Muscle of leg (tissue), 3 donors: ENCODE measurements at regions not wholly inside any gene's neighbourhood (a gene's known extent, or its start where the extent isn't known, plus 50 kb on each side); places are given as distances from the start of the nearest gene placed in this dataset.

ENCODE experiments used
- DNase-seq: peaks from one replicate; pipeline ENCODE4 v3.0.0; 2013
- H3K27ac ChIP-seq: one replicate; pipeline ENCODE4 v1.5.1; 2013; ENCODE audit warnings: mild to moderate bottlenecking, low read length, control low read depth
- H3K27me3 ChIP-seq: one replicate; pipeline ENCODE4 v1.6.1; 2013; ENCODE audit warnings: low read length; ENCODE audit not compliant: control insufficient read depth, insufficient read depth
- H3K36me3 ChIP-seq: one replicate; pipeline ENCODE4 v1.6.1; 2013; ENCODE audit warnings: low read length; ENCODE audit not compliant: control insufficient read depth, insufficient read depth
- H3K4me1 ChIP-seq: one replicate; pipeline ENCODE4 v1.6.1; 2013; ENCODE audit warnings: low read length; ENCODE audit not compliant: control insufficient read depth, insufficient read depth
- H3K4me3 ChIP-seq: one replicate; pipeline ENCODE4 v1.5.1; 2013; ENCODE audit warnings: low read length, control low read depth
- H3K9me3 ChIP-seq: replicated peaks from 2 replicates; pipeline ENCODE4 v1.6.1; 2013; ENCODE audit warnings: low read depth, low read length; ENCODE audit not compliant: control insufficient read depth
- WGBS: methylation state at CpG from one replicate; pipeline ENCODE4 v1.1.5; 2013; ENCODE audit warnings: missing lambda C conversion rate; ENCODE audit not compliant: insufficient coverage; 5-methylcytosine and 5-hydroxymethylcytosine counted together

DNA sequence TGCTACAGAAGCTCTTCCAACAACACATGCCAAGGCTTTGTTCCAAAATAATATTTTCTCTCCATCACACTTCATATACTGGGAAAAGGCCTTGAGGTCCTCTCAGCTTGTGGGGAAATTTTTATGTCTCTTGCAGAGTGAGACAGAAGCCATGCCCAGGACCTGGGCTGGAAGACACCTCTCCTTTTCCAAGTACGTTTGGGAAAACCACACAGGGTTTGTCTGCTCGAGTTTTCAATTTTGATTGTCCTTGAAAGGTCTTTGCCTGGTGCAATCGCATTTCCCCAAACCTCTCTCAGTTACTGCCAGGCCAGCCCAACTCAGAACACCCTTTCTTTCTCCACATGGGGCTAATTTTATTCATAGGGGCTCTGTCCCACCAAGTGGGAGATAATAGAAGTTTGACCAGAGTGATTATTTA, 272.2 kb downstream of the OSR1 start:
- 0% methylated on average over 1 of the region's 3 CpGs for WGBS
- H3K27ac ChIP-seq = peak overlapping the region; percentile 1
- no peaks in the 10 kb centered on the region for H3K36me3 ChIP-seq
- no peak overlapping the region for H3K4me3 ChIP-seq
- peak; percentile 88 for DNase-seq
- no peaks in the 10 kb centered on the region for H3K9me3 ChIP-seq
- H3K27me3 ChIP-seq = no peaks in the 10 kb centered on the region
- peaks cover 3% of the 10 kb centered on the region for H3K4me1 ChIP-seq

DNA sequence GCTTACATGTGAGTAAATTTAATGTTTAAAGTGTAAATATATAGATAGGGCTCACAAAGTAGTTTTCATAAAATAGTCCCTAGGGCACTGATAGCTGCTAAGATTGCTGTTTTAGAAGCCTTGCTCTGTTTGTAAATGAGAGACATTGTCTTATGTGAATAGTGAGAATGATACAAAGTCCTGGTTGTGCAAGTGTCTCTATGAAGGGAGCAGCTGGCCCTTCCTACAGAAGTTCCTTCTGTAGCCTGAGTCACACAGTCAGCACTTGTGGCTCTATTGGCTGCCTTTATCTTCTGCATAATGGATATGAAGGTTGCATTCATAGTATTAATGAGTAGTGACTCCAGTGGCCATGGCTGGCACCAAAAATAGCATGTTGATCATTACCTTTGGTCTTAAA, 279.7 kb downstream of the OSR1 start:
- Histone ChIP-seq H3K27me3 (no peaks in the 10 kb centered on the region), H3K27ac (no peak overlapping the region), H3K36me3 (no peaks in the 10 kb centered on the region), H3K9me3 (no peaks in the 10 kb centered on the region), H3K4me1 (no peaks in the 10 kb centered on the region), H3K4me3 (no peak overlapping the region)
- no peak for DNase-seq

DNA sequence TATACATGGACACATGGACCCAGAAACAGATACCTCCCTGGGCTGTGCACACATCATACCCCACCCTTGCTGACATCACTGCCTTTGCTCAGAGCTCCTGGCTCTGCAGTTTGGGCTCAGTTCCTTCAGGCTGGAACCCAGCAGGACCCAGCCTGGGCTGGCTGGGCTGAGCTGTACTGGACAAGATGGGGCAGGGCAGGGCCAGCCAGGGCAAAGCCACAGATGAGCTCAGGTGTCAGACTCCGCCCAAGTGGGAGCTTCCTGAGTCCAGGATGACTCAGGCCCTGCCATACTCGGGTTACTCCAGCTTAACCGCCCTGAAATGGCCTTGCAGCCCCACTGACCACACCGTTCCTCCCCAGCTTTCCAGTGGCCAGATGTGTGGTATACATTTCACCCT, 284.9 kb downstream of the OSR1 start:
- H3K9me3 ChIP-seq = no peaks in the 10 kb centered on the region
- whole genome bisulfite sequencing = 81% methylated on average over 3 of the region's 4 CpGs
- H3K36me3 ChIP-seq = no peaks in the 10 kb centered on the region
- H3K27me3 ChIP-seq = no peaks in the 10 kb centered on the region
- H3K4me1 ChIP-seq = no peaks in the 10 kb centered on the region
- H3K4me3 ChIP-seq = no peak overlapping the region
- no peak overlapping the region for H3K27ac ChIP-seq
- DNase-seq = no peak

DNA sequence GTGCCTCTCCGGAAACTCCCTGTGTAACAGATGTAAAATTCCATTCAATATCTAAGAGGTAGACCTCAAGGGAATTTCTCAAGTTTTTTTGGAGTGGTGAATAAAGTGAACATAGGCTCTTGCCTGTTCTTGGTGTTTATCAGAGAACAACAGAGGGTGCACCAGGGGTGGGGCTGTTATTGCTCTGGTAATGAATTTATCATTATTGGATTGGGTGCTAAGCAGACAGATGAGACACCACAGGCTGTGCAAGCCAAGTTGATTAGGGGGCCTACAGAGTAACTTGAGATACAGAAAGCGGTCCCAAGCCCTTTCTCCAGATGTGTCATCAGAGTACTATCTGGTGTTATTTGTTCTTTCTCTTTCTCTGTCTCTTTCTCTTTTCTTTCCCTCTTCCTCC, 286.3 kb downstream of the OSR1 start:
- Histone ChIP-seq H3K4me3 (no peak overlapping the region), H3K36me3 (no peaks in the 10 kb centered on the region), H3K4me1 (peaks cover 3% of the 10 kb centered on the region), H3K27me3 (no peaks in the 10 kb centered on the region), H3K9me3 (no peaks in the 10 kb centered on the region), H3K27ac (no peak overlapping the region)
- WGBS = no CpG with 5 or more reads among the region's 2 CpGs
- no peak for DNase-seq

DNA sequence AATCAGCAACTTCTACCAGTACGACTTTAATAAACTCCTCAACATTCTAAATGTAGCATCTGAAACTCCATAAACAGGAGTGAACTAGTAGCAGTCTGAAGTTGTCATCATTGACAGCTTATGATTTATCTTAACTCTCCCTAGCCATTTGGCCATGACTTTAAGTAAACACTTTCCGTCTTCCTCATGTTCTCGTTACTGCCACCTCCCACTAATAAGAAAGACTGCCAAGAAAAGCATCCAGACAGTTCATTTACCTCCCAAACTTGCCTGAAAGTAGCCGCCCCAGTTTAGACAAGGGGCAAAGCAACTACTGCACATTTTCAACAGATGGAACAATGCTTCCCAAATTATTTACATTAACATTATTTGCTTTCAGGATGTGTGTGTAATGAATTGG, 287.5 kb downstream of the OSR1 start:
- H3K27ac ChIP-seq = no peak overlapping the region

DNA sequence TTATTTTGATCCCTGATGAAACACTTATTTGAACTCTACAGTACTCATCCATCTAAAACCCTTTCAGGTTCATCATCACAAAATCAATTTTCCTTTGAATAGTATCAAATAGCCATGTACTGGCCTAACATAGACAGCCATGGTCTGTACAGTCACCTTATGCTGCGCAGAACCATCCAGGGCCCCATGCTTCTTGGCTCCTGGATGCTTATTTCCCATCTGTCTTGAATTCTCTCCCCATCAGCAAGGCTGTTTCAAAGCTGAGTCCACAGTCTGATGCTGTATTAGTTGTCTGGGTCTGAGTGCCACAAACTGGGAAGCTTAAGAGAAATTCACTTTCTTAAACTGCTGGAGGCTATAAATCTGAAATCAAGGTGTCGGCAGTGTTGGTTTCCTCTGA, 290.2 kb downstream of the OSR1 start:
- H3K36me3 ChIP-seq = no peaks in the 10 kb centered on the region
- DNase-seq = no peak
- no CpG with 5 or more reads among the region's 2 CpGs for WGBS
- no peak overlapping the region for H3K27ac ChIP-seq
- H3K9me3 ChIP-seq = no peaks in the 10 kb centered on the region
- H3K4me3 ChIP-seq = no peak overlapping the region
- H3K27me3 ChIP-seq = no peaks in the 10 kb centered on the region
- H3K4me1 ChIP-seq = peaks cover 3% of the 10 kb centered on the region

More for the DNA sequence above, 287.5 kb downstream of the OSR1 start:
- Histone ChIP-seq H3K4me3 (no peak overlapping the region), H3K9me3 (no peaks in the 10 kb centered on the region), H3K36me3 (no peaks in the 10 kb centered on the region), H3K4me1 (peaks cover 3% of the 10 kb centered on the region), H3K27me3 (no peaks in the 10 kb centered on the region)
- no peak for DNase-seq
- 62% methylated on average over 2 of the region's 4 CpGs for WGBS

- no peak overlapping the region for H3K27ac ChIP-seq
- DNase-seq = no peak
- H3K9me3 ChIP-seq = no peaks in the 10 kb centered on the region
- no peaks in the 10 kb centered on the region for H3K4me1 ChIP-seq
- WGBS = no CpG with 5 or more reads among the region's 1 CpG
- no peaks in the 10 kb centered on the region for H3K27me3 ChIP-seq
- H3K36me3 ChIP-seq = no peaks in the 10 kb centered on the region
- no peak overlapping the region for H3K4me3 ChIP-seq
These were observed 296.1 kb downstream of the OSR1 start for GRCh38 chr2:19062370-19062769.

GRCh38 chr2:19059076-19059475, 299.3 kb downstream of the OSR1 start:
- Histone ChIP-seq H3K36me3 (no peaks in the 10 kb centered on the region), H3K27me3 (no peaks in the 10 kb centered on the region), H3K4me3 (no peak overlapping the region), H3K4me1 (no peaks in the 10 kb centered on the region), H3K27ac (no peak overlapping the region), H3K9me3 (no peaks in the 10 kb centered on the region)
- DNase-seq = no peak
- no CpG with 5 or more reads among the region's 1 CpG for WGBS

GRCh38 chr2:19051203-19051831, 307.1 kb downstream of the OSR1 start:
- Histone ChIP-seq H3K36me3 (no peaks in the 10 kb centered on the region), H3K4me3 (no peak overlapping the region), H3K27me3 (no peaks in the 10 kb centered on the region), H3K9me3 (no peaks in the 10 kb centered on the region), H3K27ac (no peak overlapping the region), H3K4me1 (no peaks in the 10 kb centered on the region)
- 94% methylated on average over 2 of the region's 5 CpGs for WGBS
- DNase-seq = no peak

- Histone ChIP-seq H3K36me3 (no peaks in the 10 kb centered on the region), H3K4me1 (no peaks in the 10 kb centered on the region), H3K27ac (no peak overlapping the region), H3K27me3 (no peaks in the 10 kb centered on the region), H3K9me3 (no peaks in the 10 kb centered on the region), H3K4me3 (no peak overlapping the region)
- DNase-seq = no peak
These were observed 308.1 kb downstream of the OSR1 start for GRCh38 chr2:19050354-19050753.

DNA sequence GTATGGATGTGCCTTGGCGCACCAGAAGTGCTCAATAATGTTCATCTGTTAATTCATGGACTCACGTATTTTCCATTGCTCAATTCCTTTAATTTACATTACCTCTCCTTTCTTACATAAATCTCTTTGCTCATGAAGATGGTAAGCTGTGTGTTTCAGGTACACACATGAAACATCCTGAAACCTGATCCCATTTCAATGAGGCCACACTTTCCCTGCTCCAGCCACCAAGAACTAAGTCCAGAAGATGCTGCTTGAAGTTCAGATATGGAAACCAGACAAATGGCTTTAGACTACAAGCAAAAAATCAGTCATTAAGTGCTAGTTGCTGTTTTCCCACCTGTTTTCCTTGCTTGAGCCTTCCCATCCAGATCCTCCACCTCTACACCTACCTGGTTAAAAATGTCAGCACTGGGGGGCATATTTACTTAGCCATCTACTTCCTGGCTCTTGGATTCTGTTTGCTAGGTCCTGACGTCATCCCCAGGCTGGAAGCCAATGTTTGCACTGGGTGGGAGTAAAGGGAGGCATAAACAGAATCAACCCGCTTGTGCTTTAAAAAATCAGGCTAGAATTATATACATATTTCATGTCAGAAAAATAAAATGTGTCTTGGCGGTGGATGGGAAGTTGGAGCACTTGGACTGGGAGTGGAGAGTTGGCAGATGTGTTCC, 309.7 kb downstream of the OSR1 start:
- no peaks in the 10 kb centered on the region for H3K36me3 ChIP-seq
- no peak overlapping the region for H3K27ac ChIP-seq
- no peaks in the 10 kb centered on the region for H3K9me3 ChIP-seq
- no CpG with 5 or more reads among the region's 5 CpGs for WGBS
- peak; percentile 75 for DNase-seq
- no peaks in the 10 kb centered on the region for H3K27me3 ChIP-seq
- H3K4me1 ChIP-seq = no peaks in the 10 kb centered on the region
- H3K4me3 ChIP-seq = no peak overlapping the region
